H9 (cell line): ENCODE measurements at regions not wholly inside any gene's neighbourhood (a gene's known extent, or its start where the extent isn't known, plus 50 kb on each side); places are given as distances from the start of the nearest gene placed in this dataset.

Experiments used
- DNase-seq: peaks from one replicate; pipeline ENCODE4 v3.0.0-alpha.2; 2017
- H2AFZ ChIP-seq: one replicate; pipeline ENCODE4 v1.6.1; 2013; ENCODE audit warnings: mild to moderate bottlenecking, low read length, control low read depth, moderate library complexity
- H2AK5ac ChIP-seq: 2 replicates; pipeline ENCODE4 v1.6.1; 2013; ENCODE audit warnings: low read length, control low read depth, mixed read lengths; ENCODE audit not compliant: insufficient read length
- H2BK120ac ChIP-seq: one replicate; pipeline ENCODE4 v1.6.1; 2013; ENCODE audit warnings: low read depth, mild to moderate bottlenecking, low read length, control low read depth, inconsistent platforms; ENCODE audit not compliant: poor library complexity, severe bottlenecking
- H2BK12ac ChIP-seq: 2 replicates; pipeline ENCODE4 v1.6.1; 2013; ENCODE audit warnings: low read length, control low read depth, mixed read lengths, low read depth; ENCODE audit not compliant: insufficient read length
- H2BK15ac ChIP-seq: 2 replicates; pipeline ENCODE4 v1.6.1; 2013; ENCODE audit warnings: low read depth, low read length, control low read depth
- H2BK20ac ChIP-seq: one replicate; pipeline ENCODE4 v1.6.1; 2013; ENCODE audit warnings: low read depth, mild to moderate bottlenecking, low read length, control low read depth, inconsistent platforms; ENCODE audit not compliant: poor library complexity, severe bottlenecking
- H2BK5ac ChIP-seq: 2 replicates; pipeline ENCODE4 v1.6.1; 2013; ENCODE audit warnings: low read length, control low read depth, mixed read lengths; ENCODE audit not compliant: insufficient read length
- H3K14ac ChIP-seq: 2 replicates; pipeline ENCODE4 v1.6.1; 2013; ENCODE audit warnings: low read length, control low read depth; ENCODE audit not compliant: insufficient read depth
- H3K18ac ChIP-seq: 2 replicates; pipeline ENCODE4 v1.6.1; 2013; ENCODE audit warnings: low read depth, mild to moderate bottlenecking, mixed read lengths, low read length, control low read depth; ENCODE audit not compliant: insufficient read length
- H3K23ac ChIP-seq: 2 replicates; pipeline ENCODE4 v1.6.1; 2013; ENCODE audit warnings: low read length, control low read depth, mixed read lengths, low read depth; ENCODE audit not compliant: insufficient read length
- H3K23me2 ChIP-seq: 2 replicates; pipeline ENCODE4 v1.6.1; 2013; ENCODE audit warnings: low read depth, mild to moderate bottlenecking, mixed read lengths, low read length, control low read depth; ENCODE audit not compliant: insufficient read length, poor library complexity, severe bottlenecking
- H3K27ac ChIP-seq: 2 replicates; pipeline ENCODE4 v1.5.1; 2013; ENCODE audit warnings: low read length, control low read depth, mixed read lengths, low read depth; ENCODE audit not compliant: insufficient read length
- H3K27me3 ChIP-seq: 2 replicates; pipeline ENCODE4 v1.6.1; 2013; ENCODE audit warnings: low read length, control low read depth, inconsistent platforms; ENCODE audit not compliant: insufficient read depth
- H3K4ac ChIP-seq: 2 replicates; pipeline ENCODE4 v1.6.1; 2013; ENCODE audit warnings: low read depth, mild to moderate bottlenecking, control low read depth, inconsistent platforms, low read length, moderate library complexity
- H3K4me1 ChIP-seq: 2 replicates; pipeline ENCODE4 v1.6.1; 2013; ENCODE audit warnings: low read length, control low read depth, inconsistent platforms; ENCODE audit not compliant: insufficient read depth
- H3K4me2 ChIP-seq: 2 replicates; pipeline ENCODE4 v1.6.1; 2013; ENCODE audit warnings: low read length, control low read depth, mixed read lengths; ENCODE audit not compliant: insufficient read length, insufficient read depth
- H3K56ac ChIP-seq: 2 replicates; pipeline ENCODE4 v1.6.1; 2013; ENCODE audit warnings: low read depth, mild to moderate bottlenecking, mixed read lengths, low read length, control low read depth; ENCODE audit not compliant: insufficient read length
- H3K79me1 ChIP-seq: 2 replicates; pipeline ENCODE4 v1.6.1; 2013; ENCODE audit warnings: low read depth, mild to moderate bottlenecking, moderate library complexity, low read length, control low read depth, inconsistent platforms; ENCODE audit not compliant: insufficient read depth, poor library complexity, severe bottlenecking
- H3K79me2 ChIP-seq: 2 replicates; pipeline ENCODE4 v1.6.1; 2013; ENCODE audit warnings: low read length, control low read depth, inconsistent platforms; ENCODE audit not compliant: insufficient read depth
- H3K9ac ChIP-seq: 2 replicates; pipeline ENCODE4 v1.6.1; 2013; ENCODE audit warnings: low read length, control low read depth, mixed read lengths; ENCODE audit not compliant: insufficient read length; ENCODE audit errors: extremely low read depth
- H3K9me3 ChIP-seq: one replicate; pipeline ENCODE4 v1.6.1; 2013; ENCODE audit warnings: low read depth, low read length, inconsistent platforms; ENCODE audit not compliant: control insufficient read depth
- H3T11ph ChIP-seq: one replicate; pipeline ENCODE4 v1.6.1; 2013; ENCODE audit warnings: mild to moderate bottlenecking, low read length, control low read depth, inconsistent platforms
- H4K20me1 ChIP-seq: one replicate; pipeline ENCODE4 v1.6.1; 2013; ENCODE audit not compliant: control insufficient read depth, insufficient read length, insufficient read depth
- H4K5ac ChIP-seq: 2 replicates; pipeline ENCODE4 v1.6.1; 2013; ENCODE audit warnings: low read depth, mild to moderate bottlenecking, mixed read lengths, low read length, control low read depth; ENCODE audit not compliant: insufficient read length
- H4K8ac ChIP-seq: replicated peaks from 2 replicates; pipeline ENCODE4 v1.6.1; 2013; ENCODE audit warnings: low read length, control low read depth, mixed read lengths, low read depth; ENCODE audit not compliant: insufficient read length
- H4K91ac ChIP-seq: 2 replicates; pipeline ENCODE4 v1.6.1; 2013; ENCODE audit warnings: low read depth, mild to moderate bottlenecking, moderate library complexity, mixed read lengths, low read length, control low read depth; ENCODE audit not compliant: insufficient read length
- H3K27ac Mint-ChIP-seq, 3 experiments: 2 replicates in 2 of 3; 3 replicates in 1 of 3; pipeline ENCODE4 v1.8.0; 2020 to 2021; ENCODE audit warnings: mixed read lengths in 3 of 3, mild to moderate bottlenecking in 1 of 3, moderate library complexity in 1 of 3
- H3K27me3 Mint-ChIP-seq: 2 replicates; pipeline ENCODE4 v1.8.0; 2021; ENCODE audit warnings: low read depth, mild to moderate bottlenecking, moderate library complexity, mixed read lengths
- H3K36me3 Mint-ChIP-seq, 3 experiments: 2 replicates in 2 of 3; 3 replicates in 1 of 3; pipeline ENCODE4 v1.8.0; 2020 to 2021; ENCODE audit warnings: low read depth in 3 of 3, mixed read lengths in 3 of 3; ENCODE audit not compliant: insufficient read depth in 1 of 3
- H3K4me1 Mint-ChIP-seq, 2 experiments: 2 replicates each; pipeline ENCODE4 v1.8.0; 2020; ENCODE audit warnings: mixed read lengths in 2 of 2
- H3K4me3 Mint-ChIP-seq, 2 experiments: 2 replicates in 1 of 2; 3 replicates in 1 of 2; pipeline ENCODE4 v1.8.0; 2020 to 2021; ENCODE audit warnings: mild to moderate bottlenecking in 2 of 2, mixed read lengths in 2 of 2, moderate library complexity in 1 of 2
- H3K9me3 Mint-ChIP-seq, 2 experiments: 2 replicates in 1 of 2; 3 replicates in 1 of 2; pipeline ENCODE4 v1.8.0; 2020; ENCODE audit warnings: mild to moderate bottlenecking in 2 of 2, mixed read lengths in 2 of 2, moderate library complexity in 1 of 2
- WGBS: extraction: QIAGEN DNeasy Blood & Tissue Kit; methylation state at CpG from one replicate; pipeline ENCODE4 v1.1.7; 2013; ENCODE audit warnings: missing lambda C conversion rate, low lambda C conversion rate, mixed read lengths; ENCODE audit not compliant: insufficient read length; ENCODE audit errors: extremely low coverage; 5-methylcytosine and 5-hydroxymethylcytosine counted together
- TF ChIP-seq, protein P1 (sequence below): fragments of 200-600 bp; sonication (generic); conservative IDR thresholded peaks from 3 replicates; pipeline ENCODE4 v1.8.0; 2021; ENCODE audit warnings: antibody characterized with exemption, mild to moderate bottlenecking

DNA sequence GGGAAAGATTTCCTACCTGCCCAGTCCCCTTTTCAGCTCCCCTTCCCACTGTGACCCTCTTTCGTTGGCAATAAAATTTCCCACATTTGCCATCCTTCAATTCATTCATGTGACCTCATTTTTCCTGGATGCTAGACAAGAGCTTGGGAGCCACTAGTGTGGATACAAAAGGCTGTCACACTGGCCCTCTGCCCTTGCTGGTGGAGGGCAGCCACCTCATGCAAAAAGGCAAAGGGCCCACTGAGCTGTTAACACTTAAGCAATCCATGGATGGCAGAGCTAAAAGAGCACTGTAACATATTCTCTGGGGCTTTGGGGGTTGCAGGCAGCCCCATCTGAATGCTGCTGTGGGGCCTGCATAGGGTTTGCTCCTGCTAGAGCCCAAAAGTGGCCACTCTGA lies 315.1 kb downstream of the NEBL start:
- H2AK5ac ChIP-seq, result no peak overlapping the region
- no peak overlapping the region for H2BK12ac ChIP-seq
- no peaks in the 10 kb centered on the region for H3K27me3 ChIP-seq
- no peak overlapping the region for H2BK120ac ChIP-seq
- Mint-ChIP-seq H3K36me3 (peaks cover 6 to 36% (median 20%) of the 10 kb centered on the region in 3 experiments; a peak in 6 of 7 replicates), H3K4me1 (peaks cover 5 to 6% of the 10 kb centered on the region in 2 experiments), H3K27ac (0 out of 7 replicates have a peak overlapping the region, but pooled peaks of 1 of the 3 experiments have one; percentile 29), H3K4me3 (no peak overlapping the region), H3K27me3 (no peaks in the 10 kb centered on the region; the same call in 1 of the 2 replicates), H3K9me3 (peaks cover 24 to 26% of the 10 kb centered on the region in 2 experiments)
- H4K5ac ChIP-seq, result no peak overlapping the region
- H3K14ac ChIP-seq, result no peak overlapping the region
- no peak overlapping the region for H3K9ac ChIP-seq
- no peak overlapping the region for H2BK15ac ChIP-seq
- no peak overlapping the region for H3K56ac ChIP-seq
- no peak overlapping the region for H2BK5ac ChIP-seq
- no peaks in the 10 kb centered on the region for H3K23me2 ChIP-seq
- no peaks in the 10 kb centered on the region for H3K79me1 ChIP-seq
- no peak overlapping the region for H3K27ac ChIP-seq
- no peak overlapping the region for H3T11ph ChIP-seq
- H3K4ac ChIP-seq, result no peak overlapping the region
- no peak overlapping the region for H4K8ac ChIP-seq
- H3K4me2 ChIP-seq, result no peak overlapping the region
- no peaks in the 10 kb centered on the region for H3K79me2 ChIP-seq
- no peak for DNase-seq
- H3K23ac ChIP-seq, result no peak overlapping the region
- no CpG with 5 or more reads among the region's 1 CpG for WGBS
- no peaks in the 10 kb centered on the region for H4K20me1 ChIP-seq
- no peak overlapping the region for H3K18ac ChIP-seq
- H2AFZ ChIP-seq, result no peak overlapping the region
- H3K9me3 ChIP-seq, result peaks cover 11% of the 10 kb centered on the region
- no peak overlapping the region for H4K91ac ChIP-seq
- no peaks in the 10 kb centered on the region for H3K4me1 ChIP-seq
- H2BK20ac ChIP-seq, result no peak overlapping the region
- TF ChIP-seq, protein P1, sequence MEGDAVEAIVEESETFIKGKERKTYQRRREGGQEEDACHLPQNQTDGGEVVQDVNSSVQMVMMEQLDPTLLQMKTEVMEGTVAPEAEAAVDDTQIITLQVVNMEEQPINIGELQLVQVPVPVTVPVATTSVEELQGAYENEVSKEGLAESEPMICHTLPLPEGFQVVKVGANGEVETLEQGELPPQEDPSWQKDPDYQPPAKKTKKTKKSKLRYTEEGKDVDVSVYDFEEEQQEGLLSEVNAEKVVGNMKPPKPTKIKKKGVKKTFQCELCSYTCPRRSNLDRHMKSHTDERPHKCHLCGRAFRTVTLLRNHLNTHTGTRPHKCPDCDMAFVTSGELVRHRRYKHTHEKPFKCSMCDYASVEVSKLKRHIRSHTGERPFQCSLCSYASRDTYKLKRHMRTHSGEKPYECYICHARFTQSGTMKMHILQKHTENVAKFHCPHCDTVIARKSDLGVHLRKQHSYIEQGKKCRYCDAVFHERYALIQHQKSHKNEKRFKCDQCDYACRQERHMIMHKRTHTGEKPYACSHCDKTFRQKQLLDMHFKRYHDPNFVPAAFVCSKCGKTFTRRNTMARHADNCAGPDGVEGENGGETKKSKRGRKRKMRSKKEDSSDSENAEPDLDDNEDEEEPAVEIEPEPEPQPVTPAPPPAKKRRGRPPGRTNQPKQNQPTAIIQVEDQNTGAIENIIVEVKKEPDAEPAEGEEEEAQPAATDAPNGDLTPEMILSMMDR, result no peak
